B cell (primary cell): ENCODE measurements at regions not wholly inside any gene's neighbourhood (a gene's known extent, or its start where the extent isn't known, plus 50 kb on each side); places are given as distances from the start of the nearest gene placed in this dataset.

Experiments
- EZH2 ChIP-seq: IDR thresholded peaks from 2 replicates; pipeline ENCODE4 v1.6.1; 2012; ENCODE audit warnings: borderline replicate concordance, low read depth, mild to moderate bottlenecking, moderate library complexity, low read length; ENCODE audit not compliant: insufficient read depth, poor library complexity, severe bottlenecking
- TF ChIP-seq, protein P1 (sequence below): fragments of 200-600 bp; IDR thresholded peaks from one replicate; pipeline ENCODE4 v1.8.0; 2022; ENCODE audit warnings: antibody characterized with exemption, mild to moderate bottlenecking

DNA sequence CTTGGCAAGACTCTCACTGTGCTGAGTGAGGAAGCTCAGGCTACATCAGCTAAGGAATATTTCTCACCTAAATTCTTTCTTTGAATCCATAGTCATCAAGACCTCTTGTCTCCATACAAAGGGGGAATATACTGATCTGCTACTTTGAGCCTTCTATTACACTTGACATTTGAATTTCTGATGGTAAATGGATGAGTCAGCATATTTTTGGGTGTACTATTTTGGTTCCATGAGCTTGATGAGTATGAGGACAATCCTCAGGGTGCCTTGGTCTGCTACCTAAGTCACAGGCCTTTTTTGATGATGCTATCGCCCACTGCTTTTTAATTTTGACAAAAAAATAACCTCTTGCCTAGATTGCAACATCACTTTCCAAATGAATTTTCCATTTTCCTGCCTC lies 415.7 kb downstream of the PPP1R2C start:
- TF ChIP-seq, protein P1, sequence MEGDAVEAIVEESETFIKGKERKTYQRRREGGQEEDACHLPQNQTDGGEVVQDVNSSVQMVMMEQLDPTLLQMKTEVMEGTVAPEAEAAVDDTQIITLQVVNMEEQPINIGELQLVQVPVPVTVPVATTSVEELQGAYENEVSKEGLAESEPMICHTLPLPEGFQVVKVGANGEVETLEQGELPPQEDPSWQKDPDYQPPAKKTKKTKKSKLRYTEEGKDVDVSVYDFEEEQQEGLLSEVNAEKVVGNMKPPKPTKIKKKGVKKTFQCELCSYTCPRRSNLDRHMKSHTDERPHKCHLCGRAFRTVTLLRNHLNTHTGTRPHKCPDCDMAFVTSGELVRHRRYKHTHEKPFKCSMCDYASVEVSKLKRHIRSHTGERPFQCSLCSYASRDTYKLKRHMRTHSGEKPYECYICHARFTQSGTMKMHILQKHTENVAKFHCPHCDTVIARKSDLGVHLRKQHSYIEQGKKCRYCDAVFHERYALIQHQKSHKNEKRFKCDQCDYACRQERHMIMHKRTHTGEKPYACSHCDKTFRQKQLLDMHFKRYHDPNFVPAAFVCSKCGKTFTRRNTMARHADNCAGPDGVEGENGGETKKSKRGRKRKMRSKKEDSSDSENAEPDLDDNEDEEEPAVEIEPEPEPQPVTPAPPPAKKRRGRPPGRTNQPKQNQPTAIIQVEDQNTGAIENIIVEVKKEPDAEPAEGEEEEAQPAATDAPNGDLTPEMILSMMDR, result no peak
- no peak for TF ChIP-seq EZH2
